NCI-H146 treated with DMSO at 0.1 percent for 48 hours (cell line): ENCODE measurements at regions not wholly inside any gene's neighbourhood (a gene's known extent, or its start where the extent isn't known, plus 50 kb on each side); places are given as distances from the start of the nearest gene placed in this dataset.
"Not testable (repeated sequence)": the region's sequence is repeated elsewhere in the genome, so short reads cannot be mapped to it uniquely, and the experiment has no call there.

ENCODE experiments used
- DNase-seq: peaks from one replicate; lab custom pipeline; 2025; ENCODE audit not compliant: unreplicated experiment; lab: John Stamatoyannopoulos, UW

- no peak for DNase-seq
Measured at GRCh38 chr6:51466427-51466826, 621.0 kb downstream of the PKHD1 start.

GRCh38 chr6:51467231-51467952 is 620.0 kb downstream of the PKHD1 start:
- DNase-seq = no peak

GRCh38 chr6:51468704-51469103 is 618.7 kb downstream of the PKHD1 start:
- DNase-seq = no peak

GRCh38 chr6:51472745-51473487 is 614.5 kb downstream of the PKHD1 start:
- DNase-seq = no peak

- DNase-seq = no peak
Measured at GRCh38 chr6:51474022-51474975, 613.1 kb downstream of the PKHD1 start.

- no peak for DNase-seq
Measured at GRCh38 chr6:51477711-51478311, 609.6 kb downstream of the PKHD1 start.

- DNase-seq = no peak
Measured at GRCh38 chr6:51479296-51479695, 608.1 kb downstream of the PKHD1 start.

- no peak for DNase-seq
Measured at GRCh38 chr6:51480040-51480439, 607.4 kb downstream of the PKHD1 start.

GRCh38 chr6:51485869-51486268 is 601.5 kb downstream of the PKHD1 start:
- not testable (repeated sequence) for DNase-seq

- no peak for DNase-seq
Measured at GRCh38 chr6:51487937-51488336, 599.5 kb downstream of the PKHD1 start.

- DNase-seq = no peak
Measured at GRCh38 chr6:51489133-51489532, 598.3 kb downstream of the PKHD1 start.

- DNase-seq = no peak
Measured at GRCh38 chr6:51490101-51490500, 597.3 kb downstream of the PKHD1 start.

- no peak for DNase-seq
Measured at GRCh38 chr6:51494342-51494741, 593.1 kb downstream of the PKHD1 start.

- no peak for DNase-seq
Measured at GRCh38 chr6:51495096-51495495, 592.3 kb downstream of the PKHD1 start.

GRCh38 chr6:51495610-51496396 is 591.6 kb downstream of the PKHD1 start:
- DNase-seq = no peak

GRCh38 chr6:51502996-51503395 is 584.4 kb downstream of the PKHD1 start:
- no peak for DNase-seq

GRCh38 chr6:51505434-51505833 is 582.0 kb downstream of the PKHD1 start:
- no peak for DNase-seq

GRCh38 chr6:51509597-51509996 is 577.8 kb downstream of the PKHD1 start:
- no peak for DNase-seq

- DNase-seq = no peak
Measured at GRCh38 chr6:51511081-51511480, 576.3 kb downstream of the PKHD1 start.
